ENCODE measurements at regions not wholly inside any gene's neighbourhood (a gene's known extent, or its start where the extent isn't known, plus 50 kb on each side); places are given as distances from the start of the nearest gene placed in this dataset.
"Not testable (repeated sequence)": the region's sequence is repeated elsewhere in the genome, so short reads cannot be mapped to it uniquely, and the experiment has no call there.

GRCh38 chr6:121555201-121555600 lies 119.8 kb downstream of the GJA1 start:
- ATAC-seq (no peak), DNase-seq (no peak)
- Histone ChIP-seq H3K27me3 (no peaks in the 10 kb centered on the region), H3K27ac (no peak overlapping the region), H3K9me3 (no peaks in the 10 kb centered on the region), H3K4me3 (no peak overlapping the region), H3K36me3 (no peaks in the 10 kb centered on the region), H3K4me1 (no peaks in the 10 kb centered on the region)
- intact Hi-C loops (cut with DNase I): no loop called here
- TF ChIP-seq CTCF (IDR thresholded peaks at IDR 0.05): no peak
- 94 to 95% methylated on average over 4 of the region's 4 CpGs for WGBS, 2 donors

- ATAC-seq; H3K4me1 ChIP-seq; H3K27me3 ChIP-seq; DNase-seq; H3K36me3 ChIP-seq; intact Hi-C loops (cut with DNase I); H3K27ac ChIP-seq; H3K9me3 ChIP-seq; H3K4me3 ChIP-seq: not testable (repeated sequence)
- 90 to 96% methylated on average over 3 of the region's 3 CpGs for WGBS, 2 donors
Measured at GRCh38 chr6:121556149-121556548, 120.7 kb downstream of the GJA1 start.

GRCh38 chr6:121557146-121557940 lies 121.9 kb downstream of the GJA1 start:
- DNase-seq (no peak), ATAC-seq (no peak)
- intact Hi-C loops (cut with DNase I): no loop called here
- H3K4me3 ChIP-seq: no peak overlapping the region
- no peak for TF ChIP-seq CTCF (IDR thresholded peaks at IDR 0.05)
- no peaks in the 10 kb centered on the region for H3K36me3 ChIP-seq
- 90 to 94% methylated on average over 2 of the region's 2 CpGs for WGBS, 2 donors
- no peak overlapping the region for H3K27ac ChIP-seq
- no peaks in the 10 kb centered on the region for H3K27me3 ChIP-seq
- H3K4me1 ChIP-seq: no peaks in the 10 kb centered on the region
- H3K9me3 ChIP-seq: no peaks in the 10 kb centered on the region

- TF ChIP-seq CTCF (IDR thresholded peaks at IDR 0.05): no peak
- Histone ChIP-seq H3K9me3 (peaks cover 0 to 20% (median 8%) of the 10 kb centered on the region in 11 donors), H3K4me3 (no peak overlapping the region), H3K36me3 (no peaks in the 10 kb centered on the region), H3K4me1 (no peaks in the 10 kb centered on the region), H3K27ac (no peak overlapping the region), H3K27me3 (no peaks in the 10 kb centered on the region)
- WGBS, 2 donors: 92 to 96% methylated on average over 3 of the region's 3 CpGs
- DNase-seq: no peak
- intact Hi-C loops (cut with DNase I): no loop called here
- no peak for ATAC-seq
Measured at GRCh38 chr6:121559611-121560269, 124.3 kb downstream of the GJA1 start.

- H3K4me1 ChIP-seq: no peaks in the 10 kb centered on the region
- H3K27me3 ChIP-seq: no peaks in the 10 kb centered on the region
- DNase-seq (no peak), ATAC-seq (no peak)
- H3K9me3 ChIP-seq: peaks cover 0 to 27% (median 11%) of the 10 kb centered on the region in 11 donors
- intact Hi-C loops (cut with DNase I): no loop called here
- no peak for TF ChIP-seq CTCF (IDR thresholded peaks at IDR 0.05)
- no peaks in the 10 kb centered on the region for H3K36me3 ChIP-seq
- H3K27ac ChIP-seq: no peak overlapping the region
- H3K4me3 ChIP-seq: no peak overlapping the region
Measured at GRCh38 chr6:121560476-121560875, 125.0 kb downstream of the GJA1 start.

Data from heart right ventricle (tissue), 16 donors.